Liver (tissue), 8 donors: ENCODE measurements at regions not wholly inside any gene's neighbourhood (a gene's known extent, or its start where the extent isn't known, plus 50 kb on each side); places are given as distances from the start of the nearest gene placed in this dataset.

Experiments
- DNase-seq: peaks from one replicate; pipeline ENCODE4 v3.0.0-alpha.2; 2017; ENCODE audit warnings: low spot score
- H3K27ac ChIP-seq, 2 donors: one replicate each; pipeline ENCODE4 v1.7.0; 2013; ENCODE audit warnings: inconsistent platforms in 2 of 2, low read length in 2 of 2, control low read depth in 1 of 2, low read depth in 1 of 2, mild to moderate bottlenecking in 1 of 2
- H3K27me3 ChIP-seq, 4 donors: one replicate each; pipeline versions ENCODE4 v1.6.1 to v1.7.0; 2013; ENCODE audit warnings: low read length in 3 of 4, inconsistent platforms in 1 of 4, mild to moderate bottlenecking in 1 of 4, moderate library complexity in 1 of 4; ENCODE audit not compliant: control insufficient read depth in 4 of 4, insufficient read depth in 4 of 4
- H3K36me3 ChIP-seq, 4 donors: one replicate each; pipeline versions ENCODE4 v1.6.1 to v1.7.0; 2013; ENCODE audit warnings: low read length in 3 of 4, mild to moderate bottlenecking in 3 of 4, low read depth in 1 of 4, moderate library complexity in 1 of 4; ENCODE audit not compliant: control insufficient read depth in 4 of 4, insufficient read depth in 3 of 4
- H3K4me1 ChIP-seq, 4 donors: one replicate each; pipeline versions ENCODE4 v1.6.1 to v1.7.0; 2013; ENCODE audit warnings: low read length in 3 of 4, mild to moderate bottlenecking in 3 of 4, moderate library complexity in 1 of 4; ENCODE audit not compliant: control insufficient read depth in 4 of 4, insufficient read depth in 4 of 4
- H3K4me3 ChIP-seq, 3 donors: one replicate each; pipeline versions ENCODE4 v1.6.1 to v1.7.0; 2013; ENCODE audit warnings: low read length in 3 of 3, control low read depth in 1 of 3, low read depth in 1 of 3, mild to moderate bottlenecking in 1 of 3
- H3K9ac ChIP-seq, 2 donors: one replicate each; pipeline ENCODE4 v1.7.0; 2013; ENCODE audit warnings: low read length in 2 of 2, mild to moderate bottlenecking in 2 of 2, moderate library complexity in 2 of 2, control low read depth in 1 of 2, low read depth in 1 of 2
- H3K9me3 ChIP-seq, 4 donors: one replicate each; pipeline versions ENCODE4 v1.6.1 to v1.7.0; 2013; ENCODE audit warnings: low read length in 3 of 4; ENCODE audit not compliant: control insufficient read depth in 4 of 4
- ATF3 ChIP-seq: IDR thresholded peaks from 2 replicates; pipeline ENCODE4 v1.6.1; 2016; ENCODE audit warnings: antibody characterized with exemption
- EGR1 ChIP-seq, 2 donors: IDR thresholded peaks; 2 replicates each; pipeline ENCODE4 v1.6.1; 2016 to 2018; ENCODE audit warnings: antibody characterized with exemption in 2 of 2, low read depth in 2 of 2
- FOXA1 ChIP-seq: IDR thresholded peaks from 2 replicates; pipeline ENCODE4 v1.6.1; 2016; ENCODE audit warnings: antibody characterized with exemption
- FOXA2 ChIP-seq: IDR thresholded peaks from 2 replicates; pipeline ENCODE4 v1.6.1; 2016; ENCODE audit warnings: antibody characterized with exemption
- GABPA ChIP-seq, 2 donors: IDR thresholded peaks in 1 of 2; conservative IDR thresholded peaks in 1 of 2; 2 replicates each; pipeline ENCODE4 v1.6.1; 2016; ENCODE audit warnings: antibody characterized with exemption in 2 of 2, mild to moderate bottlenecking in 1 of 2, moderate library complexity in 1 of 2
- NR2F2 ChIP-seq: IDR thresholded peaks from 2 replicates; pipeline ENCODE4 v1.6.1; 2016; ENCODE audit warnings: antibody characterized with exemption
- RAD21 ChIP-seq, 2 donors: IDR thresholded peaks; 2 replicates each; pipeline ENCODE4 v1.6.1; 2016; ENCODE audit warnings: antibody characterized with exemption in 2 of 2, mild to moderate bottlenecking in 2 of 2
- TAF1 ChIP-seq: conservative IDR thresholded peaks from 2 replicates; pipeline ENCODE4 v1.6.1; 2016; ENCODE audit warnings: antibody characterized with exemption, mild to moderate bottlenecking
- YY1 ChIP-seq: IDR thresholded peaks from 2 replicates; pipeline ENCODE4 v1.6.1; 2016; ENCODE audit warnings: antibody characterized with exemption, mild to moderate bottlenecking
- WGBS: extraction: QIAGEN DNeasy Blood & Tissue Kit; methylation state at CpG from one replicate; pipeline ENCODE4 v1.1.7; 2013; 5-methylcytosine and 5-hydroxymethylcytosine counted together
- TF ChIP-seq, protein P1 (sequence below): fragments of 150-350 bp; IDR thresholded peaks from 2 replicates; pipeline ENCODE4 v1.5.1; 2017; ENCODE audit warnings: improper control_type of control experiment, low read depth, low read length; ENCODE audit not compliant: missing input control
- donor health status: healthy.
- donor health status: healthy.
- donor health status: healthy.
- donor health status: healthy.
- donor health status: healthy.

DNA sequence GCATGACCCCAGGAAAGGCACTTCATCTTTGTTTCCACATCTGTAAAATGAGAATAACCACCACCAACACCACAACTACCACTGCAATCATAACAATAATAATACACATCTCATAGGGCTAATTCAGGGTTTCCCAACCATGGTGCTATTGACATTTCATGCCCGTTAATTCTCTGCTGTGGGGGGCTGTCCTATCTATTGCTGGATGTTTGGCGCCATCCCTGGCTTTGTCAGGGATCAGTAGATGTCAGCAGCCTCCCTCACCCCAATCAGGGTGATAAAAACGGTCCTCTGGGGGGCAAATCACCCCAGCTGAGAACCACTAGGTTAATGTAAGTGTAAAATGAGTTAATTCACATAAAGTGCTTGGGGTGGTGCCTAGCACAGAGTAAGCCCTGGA, 145.8 kb downstream of the EMX2 start:
- Histone ChIP-seq H3K4me3 (no peak overlapping the region), H3K9ac (no peak overlapping the region), H3K36me3 (no peaks in the 10 kb centered on the region), H3K27me3 (peaks cover 0 to 4% (median under 1%) of the 10 kb centered on the region in 4 donors), H3K4me1 (no peaks in the 10 kb centered on the region), H3K27ac (no peak overlapping the region), H3K9me3 (no peaks in the 10 kb centered on the region)
- 24% methylated on average over 3 of the region's 3 CpGs for WGBS
- DNase-seq = no peak
- TF ChIP-seq, protein P1, sequence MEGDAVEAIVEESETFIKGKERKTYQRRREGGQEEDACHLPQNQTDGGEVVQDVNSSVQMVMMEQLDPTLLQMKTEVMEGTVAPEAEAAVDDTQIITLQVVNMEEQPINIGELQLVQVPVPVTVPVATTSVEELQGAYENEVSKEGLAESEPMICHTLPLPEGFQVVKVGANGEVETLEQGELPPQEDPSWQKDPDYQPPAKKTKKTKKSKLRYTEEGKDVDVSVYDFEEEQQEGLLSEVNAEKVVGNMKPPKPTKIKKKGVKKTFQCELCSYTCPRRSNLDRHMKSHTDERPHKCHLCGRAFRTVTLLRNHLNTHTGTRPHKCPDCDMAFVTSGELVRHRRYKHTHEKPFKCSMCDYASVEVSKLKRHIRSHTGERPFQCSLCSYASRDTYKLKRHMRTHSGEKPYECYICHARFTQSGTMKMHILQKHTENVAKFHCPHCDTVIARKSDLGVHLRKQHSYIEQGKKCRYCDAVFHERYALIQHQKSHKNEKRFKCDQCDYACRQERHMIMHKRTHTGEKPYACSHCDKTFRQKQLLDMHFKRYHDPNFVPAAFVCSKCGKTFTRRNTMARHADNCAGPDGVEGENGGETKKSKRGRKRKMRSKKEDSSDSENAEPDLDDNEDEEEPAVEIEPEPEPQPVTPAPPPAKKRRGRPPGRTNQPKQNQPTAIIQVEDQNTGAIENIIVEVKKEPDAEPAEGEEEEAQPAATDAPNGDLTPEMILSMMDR = no peak
- no peak for TF ChIP-seq YY1

GRCh38 chr10:117689566-117689965, 147.0 kb downstream of the EMX2 start:
- peaks cover 0 to 4% (median under 1%) of the 10 kb centered on the region in 4 donors for H3K27me3 ChIP-seq
- no peaks in the 10 kb centered on the region for H3K9me3 ChIP-seq
- WGBS = 67% methylated on average over 5 of the region's 5 CpGs
- H3K9ac ChIP-seq = no peak overlapping the region
- DNase-seq = no peak
- TF ChIP-seq EGR1 (IDR thresholded peaks at IDR 0.05; ENCODE audit: low read depth in 2 of 2) (no peak), TAF1 (no peak), ATF3 (no peak)
- H3K27ac ChIP-seq = no peak overlapping the region
- no peaks in the 10 kb centered on the region for H3K36me3 ChIP-seq
- H3K4me1 ChIP-seq = no peaks in the 10 kb centered on the region
- H3K4me3 ChIP-seq = no peak overlapping the region

DNA sequence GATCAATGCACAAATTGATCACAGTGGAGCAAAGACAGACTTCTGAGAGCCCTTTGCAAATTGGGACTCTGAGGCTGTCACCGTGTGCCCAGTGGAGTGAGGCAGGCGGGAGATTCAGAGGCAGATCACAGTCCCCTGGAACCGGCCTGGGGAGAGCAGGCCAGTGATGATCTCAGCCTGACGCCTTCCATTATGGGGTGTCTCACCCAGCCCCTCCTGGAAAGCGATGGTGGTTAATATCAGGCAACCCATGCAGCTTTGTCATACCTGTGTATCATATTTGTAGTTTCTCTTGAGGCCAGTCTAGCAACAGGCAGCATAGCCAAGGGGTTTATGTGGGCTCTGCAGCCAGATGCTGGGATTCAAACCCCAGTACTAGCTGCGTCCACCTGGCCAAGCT, 147.8 kb downstream of the EMX2 start:
- no peak overlapping the region for H3K4me3 ChIP-seq
- TF ChIP-seq GABPA (IDR thresholded peaks at IDR 0.05 in 1 of 2, conservative IDR thresholded peaks at IDR 0.05 in 1 of 2) = no peak
- TF ChIP-seq, protein P1 = no peak
- no peak for TF ChIP-seq FOXA1
- TF ChIP-seq RAD21 (IDR thresholded peaks at IDR 0.05) = no peak
- TF ChIP-seq FOXA2 = no peak
- TF ChIP-seq NR2F2 = no peak
- H3K36me3 ChIP-seq = no peaks in the 10 kb centered on the region
- no peak for DNase-seq
- H3K9me3 ChIP-seq = no peaks in the 10 kb centered on the region
- peaks cover 0 to 4% (median under 1%) of the 10 kb centered on the region in 4 donors for H3K27me3 ChIP-seq
- no peaks in the 10 kb centered on the region for H3K4me1 ChIP-seq
- H3K9ac ChIP-seq = no peak overlapping the region
- no peak overlapping the region for H3K27ac ChIP-seq
- WGBS = 72% methylated on average over 6 of the region's 6 CpGs
